Brain microvascular endothelial cell (primary cell): ENCODE measurements at regions not wholly inside any gene's neighbourhood (a gene's known extent, or its start where the extent isn't known, plus 50 kb on each side); places are given as distances from the start of the nearest gene placed in this dataset.

Experiments
- DNase-seq: peaks from one replicate; pipeline ENCODE4 v3.0.0-alpha.2; 2020
- H3K27ac ChIP-seq: fragments of 250-450 bp; sonication (Bioruptor Pico); 2 replicates; pipeline ENCODE4 v1.5.1; 2020; ENCODE audit warnings: mild to moderate bottlenecking, moderate library complexity
- H3K27me3 ChIP-seq: fragments of 250-450 bp; sonication (Bioruptor Pico); replicated peaks from 2 replicates; pipeline ENCODE4 v1.5.1; 2020; ENCODE audit warnings: mild to moderate bottlenecking
- H3K36me3 ChIP-seq: fragments of 250-450 bp; sonication (Bioruptor Pico); replicated peaks from 2 replicates; pipeline ENCODE4 v1.5.1; 2020; ENCODE audit warnings: mild to moderate bottlenecking
- H3K4me3 ChIP-seq: 2 replicates; pipeline ENCODE4 v1.5.1; 2011; ENCODE audit warnings: low read depth, mild to moderate bottlenecking, control low read depth, low read length, moderate library complexity
- CTCF ChIP-seq: IDR thresholded peaks from 2 replicates; pipeline ENCODE4 v1.5.1; 2011; ENCODE audit warnings: low read depth, mild to moderate bottlenecking, moderate library complexity, low read length, control low read depth, inconsistent platforms; ENCODE audit errors: missing control alignments
- in situ Hi-C: cut with HindIII; loops from 2 replicates; pipeline ENCODE4 v1.10.0; 2017; ENCODE audit warnings: low sequenced_read_pairs, low pct_ligation_motif_present

GRCh38 chr3:45320986-45321385 lies 67.4 kb upstream of the LARS2 start:
- H3K36me3 ChIP-seq: no peaks in the 10 kb centered on the region
- TF ChIP-seq CTCF: no peak
- H3K27ac ChIP-seq: no peak overlapping the region
- H3K4me3 ChIP-seq: no peak overlapping the region
- H3K27me3 ChIP-seq: peaks cover 2% of the 10 kb centered on the region
- in situ Hi-C loops: no loop called here
- no peak for DNase-seq

GRCh38 chr3:45321607-45322391 lies 66.6 kb upstream of the LARS2 start:
- in situ Hi-C loops: no loop called here
- DNase-seq: no peak
- Histone ChIP-seq H3K27ac (no peak overlapping the region), H3K36me3 (no peaks in the 10 kb centered on the region), H3K4me3 (no peak overlapping the region), H3K27me3 (peaks cover 2% of the 10 kb centered on the region)
- no peak for TF ChIP-seq CTCF

- H3K27me3 ChIP-seq: peaks cover 2% of the 10 kb centered on the region
- H3K4me3 ChIP-seq: no peak overlapping the region
- no peak for DNase-seq
- in situ Hi-C loops: no loop called here
- no peak for TF ChIP-seq CTCF
- no peak overlapping the region for H3K27ac ChIP-seq
- H3K36me3 ChIP-seq: no peaks in the 10 kb centered on the region
These were observed 65.8 kb upstream of the LARS2 start for GRCh38 chr3:45322616-45323015.

GRCh38 chr3:45325676-45326075 lies 62.7 kb upstream of the LARS2 start:
- DNase-seq: no peak
- Histone ChIP-seq H3K4me3 (no peak overlapping the region), H3K36me3 (no peaks in the 10 kb centered on the region), H3K27ac (no peak overlapping the region), H3K27me3 (peaks cover 15% of the 10 kb centered on the region)
- in situ Hi-C loops: no loop called here
- no peak for TF ChIP-seq CTCF

- TF ChIP-seq CTCF: no peak
These were observed 58.5 kb upstream of the LARS2 start for GRCh38 chr3:45329761-45330305.

More at GRCh38 chr3:45329761-45330305, 58.5 kb upstream of the LARS2 start:
- no peak for DNase-seq
- Histone ChIP-seq H3K27ac (no peak overlapping the region), H3K27me3 (peaks cover 19% of the 10 kb centered on the region), H3K36me3 (no peaks in the 10 kb centered on the region), H3K4me3 (no peak overlapping the region)
- in situ Hi-C loops: no loop called here
